ENCODE measurements at regions not wholly inside any gene's neighbourhood (a gene's known extent, or its start where the extent isn't known, plus 50 kb on each side); places are given as distances from the start of the nearest gene placed in this dataset.
"Not testable (repeated sequence)": the region's sequence is repeated elsewhere in the genome, so short reads cannot be mapped to it uniquely, and the experiment has no call there.

- DNase-seq (ENCODE audit: extremely low spot score in 2 of 2), result no peak
- TF ChIP-seq CTCF (IDR thresholded peaks at IDR 0.05) (no peak), POLR2AphosphoS5 (IDR thresholded peaks at IDR 0.05; ENCODE audit: insufficient read depth in 1 of 2, low read depth in 1 of 2) (no peak)
- intact Hi-C loops (cut with DNase I), result no loop called here
- Histone ChIP-seq H3K4me3 (no peak overlapping the region), H3K27me3 (no peaks in the 10 kb centered on the region), H3K9me3 (no peaks in the 10 kb centered on the region), H3K36me3 (no peaks in the 10 kb centered on the region), H3K4me1 (peaks cover 4% of the 10 kb centered on the region), H3K27ac (no peak overlapping the region)
Observed at GRCh38 chr1:244297616-244298015, 154.1 kb downstream of the ADSS2 start.

- Histone ChIP-seq H3K27ac (peak overlapping the region; percentile 74), H3K4me3 (peak overlapping the region in 1 of 2 donors; percentile 41)
- DNase-seq (ENCODE audit: extremely low spot score in 2 of 2); H3K4me1 ChIP-seq; H3K9me3 ChIP-seq; H3K36me3 ChIP-seq; H3K27me3 ChIP-seq; intact Hi-C loops (cut with DNase I): not testable (repeated sequence)
Observed at GRCh38 chr1:244300029-244300375, 151.7 kb downstream of the ADSS2 start.

- Histone ChIP-seq H3K9me3 (no peaks in the 10 kb centered on the region), H3K4me3 (no peak overlapping the region), H3K36me3 (no peaks in the 10 kb centered on the region), H3K4me1 (peaks cover 4% of the 10 kb centered on the region), H3K27ac (no peak overlapping the region), H3K27me3 (no peaks in the 10 kb centered on the region)
- intact Hi-C loops (cut with DNase I), result no loop called here
- TF ChIP-seq CTCF (IDR thresholded peaks at IDR 0.05) (no peak), POLR2AphosphoS5 (IDR thresholded peaks at IDR 0.05; ENCODE audit: insufficient read depth in 1 of 2, low read depth in 1 of 2) (no peak), POLR2A (IDR thresholded peaks at IDR 0.05) (no peak)
- DNase-seq (ENCODE audit: extremely low spot score in 2 of 2), result no peak
Observed at GRCh38 chr1:244301595-244302130, 150.0 kb downstream of the ADSS2 start.

- DNase-seq (ENCODE audit: extremely low spot score in 2 of 2), result no peak
- H3K27me3 ChIP-seq, result no peaks in the 10 kb centered on the region
- no peak overlapping the region for H3K4me3 ChIP-seq
- H3K4me1 ChIP-seq, result peaks cover 4% of the 10 kb centered on the region
- no peaks in the 10 kb centered on the region for H3K36me3 ChIP-seq
- H3K27ac ChIP-seq, result no peak overlapping the region
- TF ChIP-seq CTCF (IDR thresholded peaks at IDR 0.05), result no peak
- no peaks in the 10 kb centered on the region for H3K9me3 ChIP-seq
- intact Hi-C loops (cut with DNase I), result no loop called here
Observed at GRCh38 chr1:244302876-244303609, 148.7 kb downstream of the ADSS2 start.

GRCh38 chr1:244303610-244303969 lies 148.1 kb downstream of the ADSS2 start:
- Histone ChIP-seq H3K36me3 (no peaks in the 10 kb centered on the region), H3K4me3 (no peak overlapping the region), H3K4me1 (peaks cover 4% of the 10 kb centered on the region), H3K27me3 (no peaks in the 10 kb centered on the region), H3K9me3 (no peaks in the 10 kb centered on the region), H3K27ac (no peak overlapping the region)
- intact Hi-C loops (cut with DNase I), result no loop called here
- DNase-seq (ENCODE audit: extremely low spot score in 2 of 2), result no peak
- no peak for TF ChIP-seq POLR2A (IDR thresholded peaks at IDR 0.05)
- no peak for TF ChIP-seq CTCF (IDR thresholded peaks at IDR 0.05)
- no peak for TF ChIP-seq POLR2AphosphoS5 (IDR thresholded peaks at IDR 0.05; ENCODE audit: insufficient read depth in 1 of 2, low read depth in 1 of 2)

Measured in vagina (tissue), 2 donors.